Activated CD4-positive, alpha-beta T cell treated with anti-CD3 and anti-CD28 coated beads, Interleukin-2, amount 10 ng/mL, durations not matched to agents 24 days and 14 days (primary cell): ENCODE measurements at regions not wholly inside any gene's neighbourhood (a gene's known extent, or its start where the extent isn't known, plus 50 kb on each side); places are given as distances from the start of the nearest gene placed in this dataset.
"Not testable (repeated sequence)": the region's sequence is repeated elsewhere in the genome, so short reads cannot be mapped to it uniquely, and the experiment has no call there.

Experiments used
- DNase-seq: peaks from one replicate; pipeline ENCODE4 v3.0.0; 2022
- H3K27ac Mint-ChIP-seq: one replicate; pipeline ENCODE4 v1.8.0; 2022; ENCODE audit warnings: mild to moderate bottlenecking, mixed read lengths
- H3K27me3 Mint-ChIP-seq: one replicate; pipeline ENCODE4 v1.8.0; 2022; ENCODE audit warnings: mixed read lengths
- H3K36me3 Mint-ChIP-seq: one replicate; pipeline ENCODE4 v1.8.0; 2022; ENCODE audit warnings: low read depth, mild to moderate bottlenecking, mixed read lengths
- H3K4me1 Mint-ChIP-seq: one replicate; pipeline ENCODE4 v1.8.0; 2021; ENCODE audit warnings: mixed read lengths
- H3K4me3 Mint-ChIP-seq: one replicate; pipeline ENCODE4 v1.8.0; 2022; ENCODE audit warnings: mild to moderate bottlenecking, moderate library complexity, mixed read lengths
- H3K9me3 Mint-ChIP-seq: one replicate; pipeline ENCODE4 v1.8.0; 2021; ENCODE audit warnings: mixed read lengths
- intact Hi-C: fragments of 100-400 bp; cut with micrococcal nuclease; formaldehyde crosslinking; loops from one replicate; pipeline ENCODE4 v1.15.1; 2023

DNA sequence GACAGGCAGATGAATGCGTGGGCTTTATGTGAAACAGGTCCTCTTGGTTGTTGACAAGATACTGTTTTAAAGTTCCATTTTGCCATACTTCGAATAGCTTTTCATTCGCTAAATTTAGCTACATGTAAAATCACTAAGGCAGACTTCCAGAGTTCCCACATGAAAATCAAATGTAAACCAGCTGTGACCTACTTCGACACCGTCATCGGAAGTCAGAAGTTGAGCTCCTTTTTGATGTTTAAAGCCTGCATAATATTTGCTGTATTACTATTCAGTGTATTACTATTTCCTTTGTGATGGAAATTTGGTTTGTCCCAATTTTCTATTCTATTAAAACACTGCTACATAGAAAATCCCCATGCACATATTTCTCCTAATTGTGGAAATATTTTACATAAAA, 115.3 kb downstream of the IGLL1 start:
- H3K4me3 Mint-ChIP-seq, H3K9me3 Mint-ChIP-seq, H3K27ac Mint-ChIP-seq, DNase-seq, H3K36me3 Mint-ChIP-seq, H3K4me1 Mint-ChIP-seq, intact Hi-C loops: not testable (repeated sequence)
- H3K27me3 Mint-ChIP-seq: peaks cover 19% of the 10 kb centered on the region

DNA sequence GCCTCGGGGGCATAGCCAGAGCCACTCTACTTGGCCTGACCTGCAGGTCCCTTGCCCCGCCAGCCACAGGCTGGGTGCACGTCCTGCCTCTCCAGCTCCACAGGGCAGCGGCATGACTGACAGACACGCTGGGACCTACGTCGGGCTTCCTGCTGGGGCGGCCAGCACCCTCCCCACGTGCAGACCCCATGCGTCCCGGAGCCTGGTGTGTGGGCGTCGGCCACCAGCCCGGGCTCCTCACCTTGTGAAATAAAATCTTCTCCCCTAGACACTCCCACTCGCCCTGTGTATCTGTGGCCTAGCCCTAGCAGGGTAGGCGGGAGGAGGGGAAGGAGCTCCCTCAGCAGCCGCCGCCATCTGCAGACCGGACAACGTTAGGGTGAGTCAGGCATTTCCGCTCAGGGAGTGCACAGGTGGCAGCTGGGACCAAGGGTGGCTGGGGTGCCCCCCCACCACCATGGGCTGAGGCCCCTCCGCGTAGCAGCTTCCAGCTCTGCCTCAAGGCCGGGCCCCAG, 119.5 kb downstream of the IGLL1 start:
- H3K36me3 Mint-ChIP-seq, H3K9me3 Mint-ChIP-seq, H3K4me3 Mint-ChIP-seq, H3K27ac Mint-ChIP-seq, intact Hi-C loops, DNase-seq, H3K4me1 Mint-ChIP-seq: not testable (repeated sequence)
- peaks cover 28% of the 10 kb centered on the region for H3K27me3 Mint-ChIP-seq

DNA sequence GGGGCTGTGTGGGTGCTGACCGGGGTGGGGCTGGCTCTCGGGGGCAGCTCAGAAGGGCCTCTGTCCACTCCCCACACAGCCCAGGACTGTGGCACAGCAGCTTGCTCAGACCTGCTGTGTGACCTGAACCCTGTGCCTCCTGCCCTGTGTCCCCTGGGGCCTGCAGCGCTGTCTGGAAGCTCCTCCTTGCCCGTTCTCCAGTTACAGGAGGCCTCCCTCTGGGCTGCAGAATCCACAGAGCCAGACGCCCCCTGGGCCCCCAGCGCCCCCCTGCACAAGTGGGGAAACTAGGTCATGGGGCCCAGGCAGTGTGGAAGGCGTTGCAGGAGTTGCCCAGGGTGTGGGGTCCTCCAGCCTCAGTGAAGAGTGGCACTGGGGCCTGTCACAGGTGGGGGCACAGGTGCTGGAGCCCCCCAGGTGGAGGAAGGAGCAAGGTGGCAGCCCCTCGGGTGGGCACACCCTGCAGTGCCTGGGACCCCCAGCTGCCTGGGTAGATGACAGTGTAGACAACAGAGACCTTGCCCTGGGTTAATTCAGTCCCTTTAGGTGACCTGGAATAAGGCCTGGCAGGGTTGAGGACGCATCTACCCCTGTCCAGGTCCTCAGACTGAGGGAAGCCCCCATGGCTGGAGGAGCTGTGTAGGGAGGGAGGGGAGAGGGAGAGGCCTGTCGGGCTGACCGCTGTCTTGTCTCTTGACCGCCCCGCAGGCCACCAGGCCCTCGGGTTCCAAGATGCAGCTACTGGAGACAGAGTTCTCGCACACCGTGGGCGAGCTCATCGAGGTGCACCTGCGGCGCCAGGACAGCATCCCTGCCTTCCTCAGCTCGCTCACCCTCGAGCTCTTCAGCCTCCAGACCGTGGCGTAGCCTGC, 120.2 kb downstream of the IGLL1 start:
- H3K9me3 Mint-ChIP-seq, H3K27ac Mint-ChIP-seq, H3K36me3 Mint-ChIP-seq, H3K4me3 Mint-ChIP-seq, H3K4me1 Mint-ChIP-seq, intact Hi-C loops, DNase-seq: not testable (repeated sequence)
- H3K27me3 Mint-ChIP-seq: peaks cover 29% of the 10 kb centered on the region

DNA sequence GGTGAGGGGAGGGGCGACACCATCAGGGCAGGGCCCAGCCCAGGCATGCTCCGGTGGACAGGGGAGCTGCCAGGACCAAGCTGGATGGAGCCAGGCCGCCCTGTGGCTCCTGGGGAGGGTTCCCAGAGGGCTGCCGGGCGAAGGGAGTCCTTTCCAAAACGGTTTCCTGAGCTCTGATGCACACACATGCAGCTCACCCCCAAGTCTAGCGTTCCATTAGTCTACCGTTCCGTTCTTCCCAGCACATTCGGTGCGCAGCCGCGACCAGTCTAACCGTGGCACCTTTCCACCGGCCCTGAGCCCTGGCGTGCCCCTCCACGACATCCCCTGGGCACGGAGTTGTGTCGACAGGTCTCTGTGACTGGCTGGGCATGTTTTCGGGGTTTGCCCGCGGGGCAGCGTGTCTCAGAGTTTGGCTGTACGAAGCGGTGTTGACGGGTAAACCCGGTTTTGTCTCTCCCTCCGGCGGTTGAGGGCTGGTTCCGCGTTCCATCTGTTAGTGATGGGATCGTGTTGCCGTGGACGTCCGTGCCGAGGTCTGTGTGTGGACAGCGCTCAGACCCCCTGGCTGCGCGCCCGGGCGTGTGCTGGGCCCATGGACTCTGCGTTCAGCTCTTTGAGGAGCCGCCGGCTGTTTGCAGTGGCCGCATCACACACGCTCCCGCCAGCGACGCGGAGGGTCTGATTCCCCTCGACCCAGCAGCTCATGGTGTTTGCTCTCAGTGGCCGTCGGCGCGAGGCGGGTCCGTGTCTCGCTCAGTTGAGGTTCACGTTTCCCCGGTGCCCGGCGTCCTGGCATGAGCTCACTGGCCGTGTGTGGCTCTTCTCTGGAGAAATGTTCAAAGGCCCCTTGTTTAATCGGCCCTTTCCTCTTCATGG, 121.2 kb downstream of the IGLL1 start:
- intact Hi-C loops: no loop called here
- Mint-ChIP-seq H3K27me3 (peaks cover 28% of the 10 kb centered on the region), H3K27ac (no peak overlapping the region), H3K4me3 (no peak overlapping the region), H3K9me3 (no peaks in the 10 kb centered on the region), H3K4me1 (peaks cover 5% of the 10 kb centered on the region), H3K36me3 (no peaks in the 10 kb centered on the region)
- no peak for DNase-seq

DNA sequence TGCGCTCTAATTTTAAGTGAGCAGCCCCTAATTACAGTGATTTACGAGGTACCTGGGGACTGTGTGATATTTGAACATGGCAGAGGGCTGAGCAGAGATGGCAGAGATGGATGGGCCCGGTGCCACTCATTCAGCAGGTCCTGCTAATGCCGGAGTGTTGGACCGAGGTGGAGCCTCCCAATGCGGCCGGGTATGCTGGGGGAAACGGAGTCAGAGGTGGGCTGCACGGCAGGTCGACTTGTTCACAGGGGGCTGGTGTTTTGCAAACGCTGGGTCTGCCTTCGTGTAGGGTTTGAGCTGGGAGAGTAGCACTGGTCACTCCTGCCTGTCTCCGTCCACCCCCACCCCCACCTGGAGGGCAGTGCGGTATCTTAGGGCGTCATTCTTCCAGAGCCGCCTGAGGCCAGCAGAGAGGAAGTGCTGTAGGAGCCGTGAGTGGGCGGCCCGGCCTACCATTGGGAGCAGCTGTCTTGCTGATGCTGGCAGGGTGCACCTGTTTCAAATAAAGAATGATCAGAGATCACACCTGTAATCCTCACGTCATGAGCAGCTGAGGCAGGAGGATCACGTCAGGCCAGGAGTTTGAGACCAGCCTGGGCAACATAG, 122.6 kb downstream of the IGLL1 start:
- intact Hi-C loops: no loop called here
- no peak overlapping the region for H3K4me3 Mint-ChIP-seq
- peaks cover 25% of the 10 kb centered on the region for H3K27me3 Mint-ChIP-seq
- DNase-seq: no peak
- no peaks in the 10 kb centered on the region for H3K36me3 Mint-ChIP-seq
- H3K27ac Mint-ChIP-seq: no peak overlapping the region
- peaks cover 5% of the 10 kb centered on the region for H3K4me1 Mint-ChIP-seq
- H3K9me3 Mint-ChIP-seq: no peaks in the 10 kb centered on the region

DNA sequence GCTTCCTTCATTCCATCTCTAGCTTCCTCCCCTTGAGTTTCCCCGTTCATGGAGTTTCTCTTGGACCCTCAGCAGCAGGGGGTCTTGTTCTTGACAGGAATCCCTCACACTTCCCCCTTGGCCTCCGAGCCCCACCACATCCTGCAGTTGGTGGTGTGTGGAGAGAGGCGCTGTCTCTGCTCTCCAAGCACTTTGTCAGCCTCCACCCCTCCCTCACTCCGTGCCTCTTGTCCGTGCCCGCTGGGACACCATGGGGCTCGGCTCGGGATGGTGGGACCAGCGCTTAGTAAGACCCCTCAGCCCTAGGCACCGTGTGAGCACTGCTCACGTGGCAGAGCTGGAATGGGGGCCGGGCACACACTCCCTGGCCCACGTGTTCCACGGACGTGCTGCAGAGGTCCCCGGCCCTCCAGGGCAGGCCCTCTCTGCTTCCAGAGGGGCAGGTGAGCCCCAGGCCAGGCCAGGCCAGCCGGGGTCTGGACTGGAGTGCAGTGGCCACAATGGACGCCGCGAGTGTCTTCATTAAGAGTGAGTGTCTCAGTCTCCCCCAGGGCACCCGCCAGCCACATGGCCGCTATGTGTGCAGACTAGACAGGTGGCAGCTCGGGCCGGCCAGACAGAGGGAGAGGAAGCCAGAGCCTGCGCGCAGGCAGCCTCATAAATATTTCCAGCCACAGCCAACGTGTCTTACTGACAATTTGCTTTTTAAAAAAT, 123.3 kb downstream of the IGLL1 start:
- H3K27ac Mint-ChIP-seq, H3K4me3 Mint-ChIP-seq: not testable (repeated sequence)

DNA sequence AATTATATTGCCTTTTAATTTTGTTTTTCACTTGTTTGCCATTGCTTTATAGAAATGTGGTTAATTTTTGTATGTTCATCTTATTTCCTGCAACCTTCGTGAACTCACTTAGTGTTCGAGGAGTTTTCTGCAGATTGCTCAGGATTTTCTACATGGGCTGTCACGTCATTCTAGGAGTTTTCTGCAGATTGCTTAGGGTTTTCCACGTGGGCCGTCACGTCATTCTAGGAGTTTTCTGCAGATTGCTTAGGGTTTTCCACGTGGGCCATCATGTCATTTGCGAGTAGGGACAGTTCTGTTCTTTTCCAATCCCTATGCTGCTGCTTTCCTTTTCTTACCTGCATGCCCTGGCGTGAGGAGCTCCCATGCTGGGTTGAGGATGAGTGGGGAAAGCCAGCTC, 125.7 kb downstream of the IGLL1 start:
- H3K27ac Mint-ChIP-seq, intact Hi-C loops, H3K36me3 Mint-ChIP-seq, H3K4me1 Mint-ChIP-seq, H3K4me3 Mint-ChIP-seq, DNase-seq, H3K9me3 Mint-ChIP-seq: not testable (repeated sequence)
- H3K27me3 Mint-ChIP-seq: peaks cover 20% of the 10 kb centered on the region

More for the DNA sequence above, 123.3 kb downstream of the IGLL1 start:
- H3K27me3 Mint-ChIP-seq: peaks cover 24% of the 10 kb centered on the region
- H3K4me1 Mint-ChIP-seq, intact Hi-C loops, H3K36me3 Mint-ChIP-seq, DNase-seq, H3K9me3 Mint-ChIP-seq: not testable (repeated sequence)

DNA sequence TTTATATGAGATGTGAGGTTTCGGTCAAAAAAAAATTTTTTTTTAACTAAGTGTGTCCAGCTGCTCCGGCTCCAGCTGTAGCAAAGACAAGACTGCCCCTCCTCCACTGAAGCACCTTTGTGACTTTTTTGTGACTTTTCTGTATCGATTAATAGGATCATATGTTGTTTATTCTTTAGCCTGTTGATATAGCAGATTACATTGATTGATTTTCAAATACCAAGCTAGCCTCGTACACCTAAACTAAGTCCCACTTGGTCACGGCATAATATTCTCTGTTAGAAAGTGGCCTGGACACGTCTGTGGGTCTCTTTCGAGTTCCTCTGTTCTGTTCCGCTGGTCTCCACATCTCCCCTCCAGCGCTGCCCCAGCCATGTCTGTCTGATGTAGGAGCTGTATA, 126.8 kb downstream of the IGLL1 start:
- intact Hi-C loops: no loop called here
- peaks cover 20% of the 10 kb centered on the region for H3K27me3 Mint-ChIP-seq

DNA sequence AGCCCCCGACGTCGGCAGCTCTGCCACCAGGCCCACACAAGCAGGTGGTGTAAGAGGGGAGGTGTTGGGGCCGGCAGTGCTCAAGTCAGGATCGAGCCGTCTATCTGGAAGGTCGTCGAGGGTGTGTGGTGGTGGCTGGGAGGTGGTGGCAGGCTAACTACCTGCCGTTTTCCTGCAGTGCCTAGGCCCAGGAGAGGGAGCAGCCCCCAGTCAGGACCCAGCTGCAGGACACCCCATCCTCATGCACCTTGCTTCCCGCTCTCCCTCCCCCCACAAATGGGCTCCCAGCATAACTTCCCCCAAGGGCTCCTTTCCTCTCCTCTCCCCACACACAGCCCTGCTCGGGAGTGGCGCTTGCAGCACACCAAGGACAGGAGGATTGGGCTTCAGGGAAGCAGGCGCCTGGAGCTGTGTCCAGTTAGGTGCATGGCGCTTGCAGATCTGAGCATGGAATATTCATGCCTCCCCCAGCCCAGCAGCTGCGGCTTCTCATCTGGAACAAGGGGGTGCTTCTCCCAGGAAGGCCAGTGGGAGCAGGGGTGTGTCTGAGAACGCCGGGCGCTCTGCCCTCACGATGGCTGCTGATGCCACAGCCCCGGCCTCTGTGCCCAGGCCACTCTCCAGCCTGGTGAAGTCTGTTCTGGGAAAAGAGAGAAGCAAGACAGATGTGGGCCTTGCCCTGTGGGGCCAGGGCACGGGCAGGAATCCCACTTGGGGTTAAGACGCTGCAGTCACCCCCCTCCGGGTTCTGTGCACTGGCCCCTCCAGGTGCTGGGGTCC, 127.7 kb downstream of the IGLL1 start:
- intact Hi-C loops: no loop called here
- H3K27ac Mint-ChIP-seq: no peak overlapping the region
- no peak overlapping the region for H3K4me3 Mint-ChIP-seq
- peaks cover 5% of the 10 kb centered on the region for H3K4me1 Mint-ChIP-seq
- H3K27me3 Mint-ChIP-seq: peaks cover 17% of the 10 kb centered on the region
- H3K36me3 Mint-ChIP-seq: no peaks in the 10 kb centered on the region
- H3K9me3 Mint-ChIP-seq: no peaks in the 10 kb centered on the region
- DNase-seq: no peak

More for the DNA sequence above, 126.8 kb downstream of the IGLL1 start:
- H3K36me3 Mint-ChIP-seq: no peaks in the 10 kb centered on the region
- DNase-seq: no peak
- peaks cover 5% of the 10 kb centered on the region for H3K4me1 Mint-ChIP-seq
- no peak overlapping the region for H3K27ac Mint-ChIP-seq
- H3K4me3 Mint-ChIP-seq: no peak overlapping the region
- no peaks in the 10 kb centered on the region for H3K9me3 Mint-ChIP-seq

DNA sequence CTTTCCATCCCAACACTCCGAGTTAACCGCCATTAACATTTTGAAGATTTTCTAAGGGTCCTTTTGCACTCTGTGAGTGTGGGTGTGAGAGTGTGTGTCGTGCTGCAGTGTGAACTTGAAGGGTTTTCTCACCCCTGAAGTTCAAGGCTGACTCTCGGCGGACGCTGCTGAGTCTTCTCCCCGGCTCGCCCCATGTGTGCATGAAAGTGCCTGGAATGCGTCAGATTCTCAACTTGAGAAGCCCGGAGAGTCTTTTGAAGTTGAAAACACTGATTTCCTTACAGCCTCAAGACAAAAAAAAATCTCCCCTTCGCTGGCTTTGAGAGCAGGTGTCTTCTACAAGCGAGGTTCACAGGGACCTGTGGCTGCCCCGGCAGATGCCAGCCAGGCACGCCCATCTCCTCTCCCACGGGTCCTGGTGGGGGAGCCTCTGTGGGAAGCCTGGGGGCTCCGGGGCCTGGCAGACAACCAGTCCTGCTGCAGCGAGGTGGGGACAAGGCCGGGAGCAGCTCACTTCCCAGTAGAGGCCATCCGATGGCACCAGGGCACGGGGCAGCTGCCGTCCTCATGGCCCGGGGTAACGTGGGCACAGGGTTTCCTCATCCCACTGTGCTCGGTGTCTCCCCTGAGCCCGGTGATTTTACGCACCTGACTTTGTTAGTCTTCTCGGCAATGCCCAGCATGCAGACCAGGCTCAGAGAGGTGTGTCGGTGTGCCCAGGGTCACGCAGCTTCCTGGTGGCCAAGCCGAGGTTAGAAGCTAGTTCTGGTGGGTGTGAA, 128.4 kb downstream of the IGLL1 start:
- peaks cover 12% of the 10 kb centered on the region for H3K27me3 Mint-ChIP-seq
- H3K9me3 Mint-ChIP-seq, H3K4me1 Mint-ChIP-seq, H3K36me3 Mint-ChIP-seq, intact Hi-C loops, H3K27ac Mint-ChIP-seq, DNase-seq, H3K4me3 Mint-ChIP-seq: not testable (repeated sequence)

DNA sequence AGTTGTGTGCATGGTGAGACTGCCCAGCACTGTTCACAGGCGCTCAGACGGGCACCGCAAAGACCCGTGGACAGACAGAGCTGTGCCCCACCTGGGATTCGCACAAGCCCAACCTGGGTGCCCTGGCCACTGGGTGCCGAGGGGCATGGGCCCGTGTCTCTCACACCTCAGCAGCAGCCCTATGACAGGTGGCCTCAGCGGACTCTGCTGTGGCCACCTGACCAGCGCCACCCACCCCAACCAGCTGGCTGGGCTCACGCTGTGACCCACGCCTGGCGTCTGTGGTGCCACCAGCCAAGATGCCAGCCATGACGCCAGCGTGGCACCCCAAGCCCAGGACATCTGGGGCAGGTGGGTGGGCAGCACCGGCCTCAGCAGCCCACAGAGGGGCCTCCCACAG, 129.3 kb downstream of the IGLL1 start:
- H3K9me3 Mint-ChIP-seq, H3K27me3 Mint-ChIP-seq, H3K36me3 Mint-ChIP-seq, intact Hi-C loops, H3K27ac Mint-ChIP-seq, H3K4me1 Mint-ChIP-seq, DNase-seq, H3K4me3 Mint-ChIP-seq: not testable (repeated sequence)

DNA sequence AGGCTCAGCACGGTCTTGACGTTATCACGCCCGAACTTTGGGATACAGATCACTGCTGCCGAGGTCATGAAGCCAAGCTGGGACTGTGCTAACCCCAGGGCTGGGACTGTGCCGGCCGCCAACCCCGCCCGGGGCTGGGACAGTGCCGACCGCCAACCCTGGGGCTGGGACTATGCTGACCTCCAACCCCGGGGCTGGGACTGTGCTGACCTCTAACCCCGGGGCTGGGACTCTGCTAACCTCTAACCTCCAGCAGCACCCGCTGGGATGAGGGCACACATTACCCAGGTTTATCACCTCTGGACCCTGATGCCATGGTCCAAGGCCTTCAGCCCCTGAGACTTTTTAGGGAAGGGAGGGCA, 129.7 kb downstream of the IGLL1 start:
- H3K4me1 Mint-ChIP-seq: no peaks in the 10 kb centered on the region
- no peaks in the 10 kb centered on the region for H3K36me3 Mint-ChIP-seq
- DNase-seq: no peak
- H3K4me3 Mint-ChIP-seq: no peak overlapping the region
- peaks cover 5% of the 10 kb centered on the region for H3K27me3 Mint-ChIP-seq
- intact Hi-C loops: no loop called here
- H3K27ac Mint-ChIP-seq: no peak overlapping the region
- H3K9me3 Mint-ChIP-seq: peaks cover 5% of the 10 kb centered on the region
